ENCODE measurements at regions not wholly inside any gene's neighbourhood (a gene's known extent, or its start where the extent isn't known, plus 50 kb on each side); places are given as distances from the start of the nearest gene placed in this dataset.
"Not testable (repeated sequence)": the region's sequence is repeated elsewhere in the genome, so short reads cannot be mapped to it uniquely, and the experiment has no call there.

DNA sequence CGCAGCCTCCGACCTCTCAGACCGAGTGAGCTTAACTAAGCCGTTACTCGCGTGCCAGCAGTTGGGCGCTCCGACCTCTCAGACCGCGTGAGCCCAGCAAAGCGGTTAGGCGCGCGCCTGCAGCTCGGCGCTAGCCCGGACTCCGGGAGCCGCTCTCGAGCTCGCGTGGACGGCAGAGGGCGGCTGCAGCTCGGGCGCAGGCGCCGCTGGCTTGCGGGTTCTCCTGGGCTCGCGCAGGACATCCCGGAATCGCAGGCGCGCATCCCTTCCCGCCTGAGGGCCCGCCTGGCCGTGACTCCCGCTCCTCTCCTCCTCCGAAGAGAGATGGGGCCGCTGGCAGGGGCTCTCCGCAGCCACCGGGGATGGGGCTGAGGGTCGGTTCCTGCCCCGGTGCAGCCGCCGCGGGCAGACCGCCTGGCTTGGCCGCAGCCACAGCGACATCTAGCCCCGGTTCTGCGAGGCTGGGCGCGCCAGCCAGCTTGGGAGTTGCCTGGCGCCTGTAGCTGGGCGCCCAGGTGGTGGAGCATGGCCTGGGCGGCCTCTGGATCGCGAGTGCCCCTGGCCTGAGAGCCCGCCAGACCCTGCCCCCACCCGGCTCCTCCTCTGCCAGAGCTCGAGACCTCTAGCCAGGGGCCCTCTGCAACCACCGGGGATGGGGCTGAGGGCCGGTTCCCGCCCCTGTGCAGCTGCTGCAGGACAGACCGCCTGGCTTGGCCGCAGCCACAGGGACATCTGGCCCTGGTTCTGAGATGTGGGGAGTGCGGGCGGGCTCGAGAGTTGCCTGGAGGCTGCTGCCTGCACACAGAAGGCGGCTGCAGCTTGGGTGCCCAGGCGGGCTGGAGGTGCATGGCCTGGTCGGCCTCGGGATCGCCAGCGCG is 85.7 kb upstream of the CCDC180 start:
- H3K36me3 ChIP-seq (ENCODE audit: control insufficient read depth in 4 of 4, insufficient read depth in 4 of 4, low read length in 4 of 4); H3K9me3 ChIP-seq (ENCODE audit: control insufficient read depth in 4 of 4, insufficient read depth in 3 of 4, low read length in 3 of 4); H3K4me3 ChIP-seq; H3K9ac ChIP-seq (ENCODE audit: insufficient read depth in 1 of 2, low read length in 2 of 2); H3K4me1 ChIP-seq (ENCODE audit: control insufficient read depth in 5 of 5, insufficient read depth in 5 of 5, low read length in 5 of 5); H3K27ac ChIP-seq (ENCODE audit: low read depth in 1 of 2, low read length in 1 of 2): not testable (repeated sequence)
- H3K27me3 ChIP-seq (ENCODE audit: control insufficient read depth in 3 of 3, insufficient read depth in 3 of 3, low read length in 2 of 3), result peaks cover 0 to 60% (median 46%) of the 10 kb centered on the region in 3 donors
- ATAC-seq (ENCODE audit: insufficient read depth, low FRiP score), result peak; percentile 95
- DNase-seq, result peak; percentile 75 to 84 (median 83)
- TF ChIP-seq, protein P1, sequence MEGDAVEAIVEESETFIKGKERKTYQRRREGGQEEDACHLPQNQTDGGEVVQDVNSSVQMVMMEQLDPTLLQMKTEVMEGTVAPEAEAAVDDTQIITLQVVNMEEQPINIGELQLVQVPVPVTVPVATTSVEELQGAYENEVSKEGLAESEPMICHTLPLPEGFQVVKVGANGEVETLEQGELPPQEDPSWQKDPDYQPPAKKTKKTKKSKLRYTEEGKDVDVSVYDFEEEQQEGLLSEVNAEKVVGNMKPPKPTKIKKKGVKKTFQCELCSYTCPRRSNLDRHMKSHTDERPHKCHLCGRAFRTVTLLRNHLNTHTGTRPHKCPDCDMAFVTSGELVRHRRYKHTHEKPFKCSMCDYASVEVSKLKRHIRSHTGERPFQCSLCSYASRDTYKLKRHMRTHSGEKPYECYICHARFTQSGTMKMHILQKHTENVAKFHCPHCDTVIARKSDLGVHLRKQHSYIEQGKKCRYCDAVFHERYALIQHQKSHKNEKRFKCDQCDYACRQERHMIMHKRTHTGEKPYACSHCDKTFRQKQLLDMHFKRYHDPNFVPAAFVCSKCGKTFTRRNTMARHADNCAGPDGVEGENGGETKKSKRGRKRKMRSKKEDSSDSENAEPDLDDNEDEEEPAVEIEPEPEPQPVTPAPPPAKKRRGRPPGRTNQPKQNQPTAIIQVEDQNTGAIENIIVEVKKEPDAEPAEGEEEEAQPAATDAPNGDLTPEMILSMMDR (IDR thresholded peaks at IDR 0.05; ENCODE audit: control extremely low read depth, extremely low read depth), result peak; percentile 4
- 3% methylated on average over 66 to 78 of the region's 78 CpGs for WGBS, 2 donors

DNA sequence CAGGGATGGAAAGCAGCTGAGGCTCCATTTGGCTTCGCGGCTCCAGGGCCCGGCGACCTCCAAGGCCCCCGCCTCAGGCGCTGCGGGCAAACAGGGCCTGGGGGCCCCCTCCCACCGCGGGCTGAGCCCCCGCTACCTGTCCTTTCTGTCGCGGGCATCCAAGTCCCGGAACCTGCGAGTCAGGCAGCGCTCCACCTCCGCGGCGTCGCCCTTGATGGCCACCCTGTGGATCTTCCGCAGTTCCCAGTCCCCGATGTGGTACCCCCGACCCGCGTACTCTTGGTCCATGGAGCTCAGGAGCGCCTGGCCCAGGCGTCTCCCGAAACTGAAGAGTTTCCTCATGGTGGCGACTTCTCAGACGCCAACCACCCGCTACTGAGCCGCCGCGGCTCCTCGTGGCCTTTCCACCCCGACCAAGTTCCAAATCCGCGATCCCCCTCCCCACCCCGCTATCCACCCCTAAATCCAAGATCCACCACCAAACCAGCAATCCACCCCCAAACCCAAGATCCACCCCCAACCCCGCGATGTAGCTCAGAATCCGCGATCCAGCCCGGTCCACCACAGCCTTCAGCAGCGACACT is 86.5 kb upstream of the CCDC180 start:
- Histone ChIP-seq H3K36me3 (ENCODE audit: control insufficient read depth in 4 of 4, insufficient read depth in 4 of 4, low read length in 4 of 4) (no peaks in the 10 kb centered on the region), H3K27me3 (ENCODE audit: control insufficient read depth in 3 of 3, insufficient read depth in 3 of 3, low read length in 2 of 3) (peaks cover 0 to 57% (median 43%) of the 10 kb centered on the region in 3 donors), H3K27ac (ENCODE audit: low read depth in 1 of 2, low read length in 1 of 2) (no peak overlapping the region), H3K9ac (ENCODE audit: insufficient read depth in 1 of 2, low read length in 2 of 2) (no peak overlapping the region), H3K4me1 (ENCODE audit: control insufficient read depth in 5 of 5, insufficient read depth in 5 of 5, low read length in 5 of 5) (peaks cover 0 to 4% (median 0%) of the 10 kb centered on the region in 5 donors), H3K9me3 (ENCODE audit: control insufficient read depth in 4 of 4, insufficient read depth in 3 of 4, low read length in 3 of 4) (peaks cover 0 to 3% (median 0%) of the 10 kb centered on the region in 4 donors), H3K4me3 (no peak overlapping the region)
- TF ChIP-seq, protein P1 (IDR thresholded peaks at IDR 0.05; ENCODE audit: control extremely low read depth, extremely low read depth), result no peak
- no peak for DNase-seq
- 2 to 6% methylated on average over 43 to 44 of the region's 44 CpGs for WGBS, 2 donors
- no peak for ATAC-seq (ENCODE audit: insufficient read depth, low FRiP score)

DNA sequence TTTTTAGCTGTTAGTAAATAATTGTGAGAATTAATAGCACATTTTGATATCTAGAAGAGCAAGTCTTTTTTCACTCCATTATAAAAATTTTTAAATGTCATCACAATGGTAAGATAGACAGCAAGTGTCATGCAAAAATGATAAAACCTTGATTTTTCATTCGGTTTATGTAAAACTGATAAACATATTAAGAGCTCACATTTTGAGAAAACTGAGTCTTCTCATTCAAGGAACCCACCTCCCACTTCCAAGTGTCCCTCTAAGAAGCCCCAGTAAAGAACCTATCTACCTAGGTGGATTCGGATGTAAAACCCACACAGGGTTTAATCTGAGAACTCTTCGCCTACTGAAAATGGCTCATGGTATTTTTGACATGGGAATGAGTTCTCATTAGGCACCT is 87.1 kb upstream of the CCDC180 start:
- ATAC-seq (ENCODE audit: insufficient read depth, low FRiP score); H3K9ac ChIP-seq (ENCODE audit: insufficient read depth in 1 of 2, low read length in 2 of 2); H3K4me1 ChIP-seq (ENCODE audit: control insufficient read depth in 5 of 5, insufficient read depth in 5 of 5, low read length in 5 of 5); H3K9me3 ChIP-seq (ENCODE audit: control insufficient read depth in 4 of 4, insufficient read depth in 3 of 4, low read length in 3 of 4); H3K27ac ChIP-seq (ENCODE audit: low read depth in 1 of 2, low read length in 1 of 2); DNase-seq; H3K36me3 ChIP-seq (ENCODE audit: control insufficient read depth in 4 of 4, insufficient read depth in 4 of 4, low read length in 4 of 4); H3K4me3 ChIP-seq: not testable (repeated sequence)
- 26 to 32% methylated on average over 3 of the region's 3 CpGs for WGBS, 2 donors
- H3K27me3 ChIP-seq (ENCODE audit: control insufficient read depth in 3 of 3, insufficient read depth in 3 of 3, low read length in 2 of 3), result peaks cover 0 to 54% (median 42%) of the 10 kb centered on the region in 3 donors

DNA sequence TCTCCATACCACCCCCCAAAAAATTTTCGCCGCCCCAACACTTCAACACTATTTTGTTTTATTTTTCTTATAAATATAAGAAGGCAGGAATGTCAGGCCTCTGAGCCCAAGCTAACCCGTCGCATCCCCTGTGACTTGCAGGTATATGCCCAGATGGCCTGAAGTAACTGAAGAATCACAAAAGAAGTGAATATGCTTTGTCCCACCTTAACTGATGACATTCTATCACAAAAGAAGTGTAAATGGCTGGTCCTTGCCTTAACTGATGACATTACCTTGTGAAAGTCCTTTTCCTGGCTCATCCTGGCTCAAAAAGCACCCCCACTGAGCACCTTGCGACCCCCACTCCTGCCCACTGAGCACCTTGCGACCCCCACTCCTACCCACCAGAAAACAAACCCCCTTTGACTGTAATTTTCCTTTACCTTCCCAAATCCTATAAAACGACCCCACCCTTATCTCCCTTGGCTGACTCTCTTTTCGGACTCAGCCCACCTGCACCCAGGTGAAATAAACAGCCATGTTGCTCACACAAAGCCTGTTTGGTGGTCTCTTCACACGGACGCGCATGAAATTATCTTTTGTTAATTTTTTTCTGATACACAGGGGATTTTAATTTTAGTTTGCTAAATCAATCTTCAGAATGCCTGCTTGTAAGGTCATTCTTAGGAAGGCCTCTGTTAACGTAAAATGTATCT is 87.9 kb upstream of the CCDC180 start:
- not testable (repeated sequence) for ATAC-seq (ENCODE audit: insufficient read depth, low FRiP score); H3K4me3 ChIP-seq; H3K36me3 ChIP-seq (ENCODE audit: control insufficient read depth in 4 of 4, insufficient read depth in 4 of 4, low read length in 4 of 4); H3K4me1 ChIP-seq (ENCODE audit: control insufficient read depth in 5 of 5, insufficient read depth in 5 of 5, low read length in 5 of 5); DNase-seq; H3K27ac ChIP-seq (ENCODE audit: low read depth in 1 of 2, low read length in 1 of 2); H3K9me3 ChIP-seq (ENCODE audit: control insufficient read depth in 4 of 4, insufficient read depth in 3 of 4, low read length in 3 of 4); H3K9ac ChIP-seq (ENCODE audit: insufficient read depth in 1 of 2, low read length in 2 of 2)
- peaks cover 0 to 49% (median 42%) of the 10 kb centered on the region in 3 donors for H3K27me3 ChIP-seq (ENCODE audit: control insufficient read depth in 3 of 3, insufficient read depth in 3 of 3, low read length in 2 of 3)
- 51 to 52% methylated on average over 11 to 12 of the region's 12 CpGs for WGBS, 2 donors

DNA sequence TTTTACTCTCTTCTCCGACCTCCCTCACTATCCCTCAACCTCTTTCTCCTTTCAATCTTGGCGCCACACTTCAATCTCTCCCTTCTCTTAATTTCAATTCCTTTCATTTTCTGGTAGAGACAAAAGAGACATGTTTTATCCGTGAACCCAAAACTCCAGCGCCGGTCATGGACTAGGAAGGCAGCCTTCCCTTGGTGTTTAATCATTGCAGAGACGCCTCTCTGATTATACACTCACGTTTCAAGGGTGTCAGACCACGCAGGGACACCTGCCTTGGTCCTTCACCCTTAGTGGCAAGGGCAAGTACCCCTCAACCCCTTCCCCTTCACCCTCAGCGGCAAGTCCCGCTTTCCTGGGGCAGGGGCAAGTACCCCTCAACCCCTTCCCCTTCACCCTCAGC is 92.3 kb upstream of the CCDC180 start:
- not testable (repeated sequence) for ATAC-seq (ENCODE audit: insufficient read depth, low FRiP score); H3K4me1 ChIP-seq (ENCODE audit: control insufficient read depth in 5 of 5, insufficient read depth in 5 of 5, low read length in 5 of 5); H3K9me3 ChIP-seq (ENCODE audit: control insufficient read depth in 4 of 4, insufficient read depth in 3 of 4, low read length in 3 of 4); H3K36me3 ChIP-seq (ENCODE audit: control insufficient read depth in 4 of 4, insufficient read depth in 4 of 4, low read length in 4 of 4); DNase-seq; H3K4me3 ChIP-seq; H3K27ac ChIP-seq (ENCODE audit: low read depth in 1 of 2, low read length in 1 of 2); H3K9ac ChIP-seq (ENCODE audit: insufficient read depth in 1 of 2, low read length in 2 of 2)
- WGBS, 2 donors, result 87 to 88% methylated on average over 8 to 10 of the region's 10 CpGs
- H3K27me3 ChIP-seq (ENCODE audit: control insufficient read depth in 3 of 3, insufficient read depth in 3 of 3, low read length in 2 of 3), result peaks cover 0 to 17% (median 11%) of the 10 kb centered on the region in 3 donors

DNA sequence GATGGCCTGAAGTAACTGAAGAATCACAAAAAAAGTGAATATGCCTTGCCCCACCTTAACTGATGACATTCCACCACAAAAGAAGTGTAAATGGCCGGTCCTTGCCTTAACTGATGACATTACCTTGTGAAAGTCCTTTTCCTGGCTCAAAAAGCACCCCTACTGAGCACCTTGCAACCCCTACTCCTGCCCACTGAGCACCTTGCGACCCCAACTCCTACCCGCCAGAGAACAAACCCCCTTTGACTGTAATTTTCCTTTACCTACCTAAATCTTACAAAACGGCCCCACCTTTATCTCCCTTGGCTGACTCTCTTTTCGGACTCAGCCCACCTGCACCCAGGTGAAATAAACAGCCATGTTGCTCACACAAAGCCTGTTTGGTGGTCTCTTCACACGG is 92.9 kb upstream of the CCDC180 start:
- not testable (repeated sequence) for H3K4me3 ChIP-seq; H3K9me3 ChIP-seq (ENCODE audit: control insufficient read depth in 4 of 4, insufficient read depth in 3 of 4, low read length in 3 of 4); DNase-seq; H3K4me1 ChIP-seq (ENCODE audit: control insufficient read depth in 5 of 5, insufficient read depth in 5 of 5, low read length in 5 of 5); H3K9ac ChIP-seq (ENCODE audit: insufficient read depth in 1 of 2, low read length in 2 of 2); H3K36me3 ChIP-seq (ENCODE audit: control insufficient read depth in 4 of 4, insufficient read depth in 4 of 4, low read length in 4 of 4); H3K27ac ChIP-seq (ENCODE audit: low read depth in 1 of 2, low read length in 1 of 2); ATAC-seq (ENCODE audit: insufficient read depth, low FRiP score)
- peaks cover 0 to 11% (median 5%) of the 10 kb centered on the region in 3 donors for H3K27me3 ChIP-seq (ENCODE audit: control insufficient read depth in 3 of 3, insufficient read depth in 3 of 3, low read length in 2 of 3)
- WGBS, 2 donors, result 84 to 85% methylated on average over 6 of the region's 6 CpGs
